ENCODE measurements at regions not wholly inside any gene's neighbourhood (a gene's known extent, or its start where the extent isn't known, plus 50 kb on each side); places are given as distances from the start of the nearest gene placed in this dataset.

GRCh38 chr4:184544788-184545409 is 70.5 kb upstream of the IRF2 start:
- no peak overlapping the region for H3K4me3 ChIP-seq (ENCODE audit: low read depth, low read length)
- DNase-seq (ENCODE audit: low read depth in 4 of 6, low spot score in 6 of 6) = no peak
- no peaks in the 10 kb centered on the region for H3K9me3 ChIP-seq (ENCODE audit: control insufficient read depth, insufficient read depth, low read length)
- H3K27me3 ChIP-seq (ENCODE audit: control insufficient read depth, insufficient read depth, low read length) = no peaks in the 10 kb centered on the region
- no peaks in the 10 kb centered on the region for H3K4me1 ChIP-seq (ENCODE audit: control insufficient read depth, insufficient read depth, low read length)
- no peaks in the 10 kb centered on the region for H3K36me3 ChIP-seq (ENCODE audit: control insufficient read depth, insufficient read depth, low read length)
- no peak overlapping the region for H3K27ac ChIP-seq (ENCODE audit: low read depth, low read length)
- WGBS (ENCODE audit: insufficient coverage) = no CpG with 5 or more reads among the region's 4 CpGs

GRCh38 chr4:184541907-184542306 is 67.6 kb upstream of the IRF2 start:
- no peaks in the 10 kb centered on the region for H3K9me3 ChIP-seq (ENCODE audit: control insufficient read depth, insufficient read depth, low read length)
- H3K4me3 ChIP-seq (ENCODE audit: low read depth, low read length) = no peak overlapping the region
- 100% methylated on average over 1 of the region's 5 CpGs for WGBS (ENCODE audit: insufficient coverage)
- no peaks in the 10 kb centered on the region for H3K4me1 ChIP-seq (ENCODE audit: control insufficient read depth, insufficient read depth, low read length)
- H3K36me3 ChIP-seq (ENCODE audit: control insufficient read depth, insufficient read depth, low read length) = no peaks in the 10 kb centered on the region
- H3K27me3 ChIP-seq (ENCODE audit: control insufficient read depth, insufficient read depth, low read length) = no peaks in the 10 kb centered on the region
- H3K27ac ChIP-seq (ENCODE audit: low read depth, low read length) = no peak overlapping the region
- DNase-seq (ENCODE audit: low read depth in 4 of 6, low spot score in 6 of 6) = no peak

DNA sequence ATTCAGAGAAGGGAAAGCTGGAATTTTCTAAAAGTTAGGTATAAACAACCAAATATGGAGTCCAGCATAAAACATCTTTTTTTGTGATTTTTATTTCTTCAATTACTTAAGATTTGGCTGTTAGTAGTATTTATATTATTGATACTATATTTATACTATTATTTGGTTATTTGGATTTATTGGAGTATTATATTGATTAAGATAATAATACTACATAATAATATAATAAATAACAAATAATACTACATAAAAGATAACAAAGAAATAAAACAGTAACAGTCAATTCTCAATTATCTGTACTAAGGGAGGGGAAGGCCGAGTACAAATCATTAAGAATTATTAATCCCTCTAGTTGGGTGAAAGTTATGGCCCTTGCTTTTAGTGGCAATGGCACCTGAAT is 66.0 kb upstream of the IRF2 start:
- H3K27me3 ChIP-seq (ENCODE audit: control insufficient read depth, insufficient read depth, low read length) = no peaks in the 10 kb centered on the region
- no peaks in the 10 kb centered on the region for H3K9me3 ChIP-seq (ENCODE audit: control insufficient read depth, insufficient read depth, low read length)
- H3K27ac ChIP-seq (ENCODE audit: low read depth, low read length) = no peak overlapping the region
- H3K4me1 ChIP-seq (ENCODE audit: control insufficient read depth, insufficient read depth, low read length) = no peaks in the 10 kb centered on the region
- no peak overlapping the region for H3K4me3 ChIP-seq (ENCODE audit: low read depth, low read length)
- DNase-seq (ENCODE audit: low read depth in 4 of 6, low spot score in 6 of 6) = no peak
- no peaks in the 10 kb centered on the region for H3K36me3 ChIP-seq (ENCODE audit: control insufficient read depth, insufficient read depth, low read length)
- WGBS (ENCODE audit: insufficient coverage) = no CpG with 5 or more reads among the region's 1 CpG

GRCh38 chr4:184538023-184538599 is 63.8 kb upstream of the IRF2 start:
- Histone ChIP-seq H3K4me1 (ENCODE audit: control insufficient read depth, insufficient read depth, low read length) (no peaks in the 10 kb centered on the region), H3K27ac (ENCODE audit: low read depth, low read length) (peak overlapping the region; percentile 90), H3K4me3 (ENCODE audit: low read depth, low read length) (peak overlapping the region; percentile 67), H3K36me3 (ENCODE audit: control insufficient read depth, insufficient read depth, low read length) (no peaks in the 10 kb centered on the region), H3K9me3 (ENCODE audit: control insufficient read depth, insufficient read depth, low read length) (no peaks in the 10 kb centered on the region), H3K27me3 (ENCODE audit: control insufficient read depth, insufficient read depth, low read length) (no peaks in the 10 kb centered on the region)
- DNase-seq (ENCODE audit: low read depth in 4 of 6, low spot score in 6 of 6) = peak; percentile 83 to 97 (median 88)
- WGBS (ENCODE audit: insufficient coverage) = 0% methylated on average over 9 of the region's 18 CpGs

GRCh38 chr4:184537269-184538022 is 63.1 kb upstream of the IRF2 start:
- WGBS (ENCODE audit: insufficient coverage) = 0% methylated on average over 23 of the region's 29 CpGs

DNA sequence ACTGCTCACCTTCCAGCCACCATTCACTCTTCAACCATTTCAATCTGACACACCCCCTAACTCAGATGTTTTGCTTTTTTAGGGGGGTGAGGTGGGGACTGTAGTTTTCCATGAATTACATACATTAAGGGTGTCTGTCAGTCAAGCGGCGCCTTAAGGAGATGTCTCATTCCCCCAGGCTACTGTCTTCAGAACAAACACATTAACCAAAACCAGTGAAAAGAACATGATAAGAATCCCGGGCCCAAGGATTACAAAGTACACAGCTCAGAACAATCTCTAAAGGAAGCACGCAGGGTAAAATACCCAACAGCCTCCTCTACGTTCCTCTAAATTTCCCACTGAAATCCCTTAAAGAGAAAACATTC is 62.5 kb upstream of the IRF2 start:
- Histone ChIP-seq H3K27ac (ENCODE audit: low read depth, low read length) (peak overlapping the region; percentile 90), H3K27me3 (ENCODE audit: control insufficient read depth, insufficient read depth, low read length) (no peaks in the 10 kb centered on the region), H3K36me3 (ENCODE audit: control insufficient read depth, insufficient read depth, low read length) (no peaks in the 10 kb centered on the region), H3K4me3 (ENCODE audit: low read depth, low read length) (peak overlapping the region; percentile 67), H3K4me1 (ENCODE audit: control insufficient read depth, insufficient read depth, low read length) (no peaks in the 10 kb centered on the region), H3K9me3 (ENCODE audit: control insufficient read depth, insufficient read depth, low read length) (no peaks in the 10 kb centered on the region)
- 13% methylated on average over 5 of the region's 5 CpGs for WGBS (ENCODE audit: insufficient coverage)
- DNase-seq (ENCODE audit: low read depth in 4 of 6, low spot score in 6 of 6) = peak in 1 of 6 donors; percentile 6

More at GRCh38 chr4:184537269-184538022, 63.1 kb upstream of the IRF2 start:
- peak overlapping the region; percentile 90 for H3K27ac ChIP-seq (ENCODE audit: low read depth, low read length)
- H3K27me3 ChIP-seq (ENCODE audit: control insufficient read depth, insufficient read depth, low read length) = no peaks in the 10 kb centered on the region
- peak overlapping the region; percentile 67 for H3K4me3 ChIP-seq (ENCODE audit: low read depth, low read length)
- no peaks in the 10 kb centered on the region for H3K4me1 ChIP-seq (ENCODE audit: control insufficient read depth, insufficient read depth, low read length)
- peak; percentile 92 to 99 (median 96) for DNase-seq (ENCODE audit: low read depth in 4 of 6, low spot score in 6 of 6)
- H3K36me3 ChIP-seq (ENCODE audit: control insufficient read depth, insufficient read depth, low read length) = no peaks in the 10 kb centered on the region
- H3K9me3 ChIP-seq (ENCODE audit: control insufficient read depth, insufficient read depth, low read length) = no peaks in the 10 kb centered on the region

GRCh38 chr4:184536065-184536880 is 61.9 kb upstream of the IRF2 start:
- WGBS (ENCODE audit: insufficient coverage) = 58% methylated on average over 5 of the region's 10 CpGs
- peak overlapping the region; percentile 90 for H3K27ac ChIP-seq (ENCODE audit: low read depth, low read length)
- DNase-seq (ENCODE audit: low read depth in 4 of 6, low spot score in 6 of 6) = no peak
- H3K4me3 ChIP-seq (ENCODE audit: low read depth, low read length) = peak overlapping the region; percentile 67
- H3K4me1 ChIP-seq (ENCODE audit: control insufficient read depth, insufficient read depth, low read length) = no peaks in the 10 kb centered on the region
- no peaks in the 10 kb centered on the region for H3K27me3 ChIP-seq (ENCODE audit: control insufficient read depth, insufficient read depth, low read length)
- H3K36me3 ChIP-seq (ENCODE audit: control insufficient read depth, insufficient read depth, low read length) = no peaks in the 10 kb centered on the region
- H3K9me3 ChIP-seq (ENCODE audit: control insufficient read depth, insufficient read depth, low read length) = no peaks in the 10 kb centered on the region

DNA sequence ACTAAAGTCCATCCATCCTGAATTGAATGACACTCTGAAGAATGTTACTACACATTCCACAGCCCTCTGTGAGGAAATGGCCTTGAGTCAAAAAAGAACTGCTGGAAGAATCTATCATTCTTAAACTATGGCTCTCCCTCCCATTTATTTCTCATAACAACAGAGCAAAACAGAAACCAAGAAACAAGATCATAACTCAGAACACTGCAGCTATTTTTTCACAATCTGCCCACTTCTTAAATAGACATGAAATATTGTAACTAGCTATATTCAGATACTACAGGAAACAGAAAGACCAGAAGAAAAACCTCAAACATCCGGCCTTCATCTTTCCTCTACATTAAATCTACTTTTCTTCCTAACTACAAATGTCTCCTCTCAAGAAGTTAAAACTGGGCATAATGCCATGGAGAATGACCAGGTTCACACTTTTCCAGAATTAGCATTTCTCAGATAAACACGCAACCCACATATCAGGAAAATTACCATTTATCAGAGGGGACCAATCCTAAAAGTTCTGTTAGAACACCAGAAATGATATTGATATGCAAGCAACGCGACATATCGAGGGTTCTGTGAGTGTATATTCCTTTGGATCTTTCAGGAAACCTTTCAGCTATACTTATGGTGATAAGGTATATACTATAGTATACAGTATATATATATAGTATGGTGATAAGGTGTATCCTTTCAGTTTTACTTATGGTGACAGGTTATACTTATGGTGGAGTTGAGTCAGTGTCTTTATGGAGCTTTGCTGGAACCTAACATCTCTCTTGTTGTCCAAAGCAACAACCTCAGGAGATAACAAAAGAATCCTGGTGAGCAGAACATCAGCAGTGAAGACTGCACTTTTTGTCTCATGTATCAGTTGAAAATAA is 60.4 kb upstream of the IRF2 start:
- peak in 2 of 6 donors; percentile 8 to 28 for DNase-seq (ENCODE audit: low read depth in 4 of 6, low spot score in 6 of 6)
- no peaks in the 10 kb centered on the region for H3K9me3 ChIP-seq (ENCODE audit: control insufficient read depth, insufficient read depth, low read length)
- peak overlapping the region; percentile 58 for H3K27ac ChIP-seq (ENCODE audit: low read depth, low read length)
- 78% methylated on average over 1 of the region's 5 CpGs for WGBS (ENCODE audit: insufficient coverage)
- no peaks in the 10 kb centered on the region for H3K36me3 ChIP-seq (ENCODE audit: control insufficient read depth, insufficient read depth, low read length)
- no peaks in the 10 kb centered on the region for H3K27me3 ChIP-seq (ENCODE audit: control insufficient read depth, insufficient read depth, low read length)
- no peak overlapping the region for H3K4me3 ChIP-seq (ENCODE audit: low read depth, low read length)
- no peaks in the 10 kb centered on the region for H3K4me1 ChIP-seq (ENCODE audit: control insufficient read depth, insufficient read depth, low read length)

GRCh38 chr4:184533908-184534307 is 59.6 kb upstream of the IRF2 start:
- no peak overlapping the region for H3K4me3 ChIP-seq (ENCODE audit: low read depth, low read length)
- peak overlapping the region; percentile 48 for H3K27ac ChIP-seq (ENCODE audit: low read depth, low read length)
- no peak for DNase-seq (ENCODE audit: low read depth in 4 of 6, low spot score in 6 of 6)
- no peaks in the 10 kb centered on the region for H3K9me3 ChIP-seq (ENCODE audit: control insufficient read depth, insufficient read depth, low read length)
- H3K4me1 ChIP-seq (ENCODE audit: control insufficient read depth, insufficient read depth, low read length) = no peaks in the 10 kb centered on the region
- no peaks in the 10 kb centered on the region for H3K36me3 ChIP-seq (ENCODE audit: control insufficient read depth, insufficient read depth, low read length)
- H3K27me3 ChIP-seq (ENCODE audit: control insufficient read depth, insufficient read depth, low read length) = no peaks in the 10 kb centered on the region

Measured in spinal cord (tissue), 9 donors.